NT2/D1 (cell line): ENCODE measurements at regions not wholly inside any gene's neighbourhood (a gene's known extent, or its start where the extent isn't known, plus 50 kb on each side); places are given as distances from the start of the nearest gene placed in this dataset.

Source experiments
- DNase-seq: peaks from one replicate; pipeline ENCODE4 v3.0.0-alpha.2; 2011; ENCODE audit warnings: low read depth, low spot score
- H3K27me3 ChIP-seq: 2 replicates; pipeline ENCODE4 v1.6.0; 2011; ENCODE audit warnings: mild to moderate bottlenecking; ENCODE audit not compliant: insufficient read length, insufficient read depth
- H3K36me3 ChIP-seq: 2 replicates; pipeline ENCODE4 v1.6.1; 2011; ENCODE audit warnings: mild to moderate bottlenecking, low read length, mixed read lengths; ENCODE audit not compliant: insufficient read depth, insufficient read length
- H3K4me1 ChIP-seq: 2 replicates; pipeline ENCODE4 v1.5.1; 2011; ENCODE audit not compliant: insufficient read depth, insufficient read length
- H3K4me3 ChIP-seq: 2 replicates; pipeline ENCODE4 v1.5.1; 2011; ENCODE audit warnings: low read depth; ENCODE audit not compliant: insufficient read length
- H3K9ac ChIP-seq: 2 replicates; pipeline ENCODE4 v1.6.0; 2011; ENCODE audit warnings: low read depth; ENCODE audit not compliant: insufficient read length
- H3K9me3 ChIP-seq: 2 replicates; pipeline ENCODE4 v1.5.1; 2011; ENCODE audit warnings: mild to moderate bottlenecking, low read length; ENCODE audit not compliant: insufficient read depth
- SUZ12 ChIP-seq: IDR thresholded peaks from 2 replicates; pipeline ENCODE4 v1.6.1; 2011; ENCODE audit not compliant: insufficient read length, insufficient read depth; ENCODE audit errors: extremely low read depth
- YY1 ChIP-seq: IDR thresholded peaks from 2 replicates; pipeline ENCODE4 v1.6.1; 2011; ENCODE audit not compliant: insufficient read length, insufficient read depth
- ZNF274 ChIP-seq: IDR thresholded peaks from 2 replicates; pipeline ENCODE4 v1.6.1; 2011; ENCODE audit warnings: mild to moderate bottlenecking, low read depth, low read length

- H3K4me3 ChIP-seq, result no peak overlapping the region
- H3K9me3 ChIP-seq, result no peaks in the 10 kb centered on the region
- H3K27me3 ChIP-seq, result no peaks in the 10 kb centered on the region
- H3K9ac ChIP-seq, result no peak overlapping the region
- H3K36me3 ChIP-seq, result no peaks in the 10 kb centered on the region
- no peak for TF ChIP-seq SUZ12
- no peak for TF ChIP-seq YY1
- no peak for TF ChIP-seq ZNF274
- no peaks in the 10 kb centered on the region for H3K4me1 ChIP-seq
- DNase-seq, result no peak
These were observed 285.1 kb upstream of the CDH6 start for GRCh38 chr5:30908356-30908755.

DNA sequence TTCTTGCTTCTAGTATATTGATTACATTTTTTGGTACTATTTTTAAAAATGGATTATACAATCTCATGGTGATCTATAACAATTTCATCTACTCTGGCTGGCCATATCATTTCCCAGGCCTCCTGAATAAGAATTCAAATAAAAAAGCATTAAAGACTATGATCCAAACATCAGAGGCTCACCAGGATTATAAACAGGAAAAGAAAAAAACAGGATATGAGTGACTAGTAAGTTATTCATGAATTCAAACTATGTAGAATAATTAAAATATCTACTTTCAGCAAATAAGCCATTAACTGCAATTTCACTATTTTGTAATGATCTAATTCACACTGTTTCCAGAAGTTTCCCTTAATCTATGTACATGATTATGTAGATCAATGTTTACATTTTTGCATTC, 293.1 kb upstream of the CDH6 start:
- no peak overlapping the region for H3K9ac ChIP-seq
- no peak overlapping the region for H3K4me3 ChIP-seq
- no peaks in the 10 kb centered on the region for H3K4me1 ChIP-seq
- TF ChIP-seq YY1 (no peak), SUZ12 (no peak), ZNF274 (no peak)
- DNase-seq, result no peak
- H3K36me3 ChIP-seq, result no peaks in the 10 kb centered on the region
- no peaks in the 10 kb centered on the region for H3K9me3 ChIP-seq
- H3K27me3 ChIP-seq, result no peaks in the 10 kb centered on the region

- Histone ChIP-seq H3K36me3 (no peaks in the 10 kb centered on the region), H3K9ac (no peak overlapping the region), H3K4me1 (no peaks in the 10 kb centered on the region), H3K9me3 (no peaks in the 10 kb centered on the region), H3K4me3 (no peak overlapping the region), H3K27me3 (no peaks in the 10 kb centered on the region)
- DNase-seq, result no peak
- no peak for TF ChIP-seq ZNF274
- TF ChIP-seq YY1, result no peak
- no peak for TF ChIP-seq SUZ12
These were observed 298.7 kb upstream of the CDH6 start for GRCh38 chr5:30894811-30895210.

DNA sequence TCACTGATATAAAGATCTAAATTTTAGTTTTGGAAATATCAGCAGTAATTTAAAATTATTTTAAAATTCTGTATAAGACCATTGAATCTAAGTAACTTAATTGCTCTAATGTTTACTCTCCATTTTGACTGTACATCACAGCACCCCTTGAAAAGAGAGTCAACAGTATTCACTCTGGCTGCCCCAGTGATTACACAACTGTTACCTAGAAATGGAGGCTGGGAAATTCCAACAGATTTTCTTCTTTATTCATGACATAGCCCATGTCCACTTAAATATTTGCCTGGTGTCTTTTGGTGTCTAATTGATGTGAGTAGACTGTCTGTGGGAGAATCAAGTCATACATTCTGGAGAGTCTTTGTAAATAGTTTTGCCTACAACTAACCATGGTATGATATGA, 301.8 kb upstream of the CDH6 start:
- H3K27me3 ChIP-seq, result no peaks in the 10 kb centered on the region
- H3K9me3 ChIP-seq, result no peaks in the 10 kb centered on the region
- no peak overlapping the region for H3K4me3 ChIP-seq
- H3K9ac ChIP-seq, result no peak overlapping the region
- DNase-seq, result no peak
- H3K4me1 ChIP-seq, result no peaks in the 10 kb centered on the region
- TF ChIP-seq SUZ12, result no peak
- no peak for TF ChIP-seq ZNF274
- no peak for TF ChIP-seq YY1
- H3K36me3 ChIP-seq, result no peaks in the 10 kb centered on the region

GRCh38 chr5:30890377-30890776, 303.1 kb upstream of the CDH6 start:
- DNase-seq, result no peak

GRCh38 chr5:30880514-30880913, 313.0 kb upstream of the CDH6 start:
- no peak overlapping the region for H3K9ac ChIP-seq
- H3K36me3 ChIP-seq, result no peaks in the 10 kb centered on the region
- H3K4me3 ChIP-seq, result no peak overlapping the region
- no peaks in the 10 kb centered on the region for H3K4me1 ChIP-seq
- H3K27me3 ChIP-seq, result no peaks in the 10 kb centered on the region
- no peak for DNase-seq
- no peaks in the 10 kb centered on the region for H3K9me3 ChIP-seq
- TF ChIP-seq ZNF274 (no peak), SUZ12 (no peak)

More at GRCh38 chr5:30890377-30890776, 303.1 kb upstream of the CDH6 start:
- no peak overlapping the region for H3K4me3 ChIP-seq
- no peaks in the 10 kb centered on the region for H3K4me1 ChIP-seq
- TF ChIP-seq SUZ12 (no peak), YY1 (no peak), ZNF274 (no peak)
- H3K9me3 ChIP-seq, result no peaks in the 10 kb centered on the region
- no peak overlapping the region for H3K9ac ChIP-seq
- H3K36me3 ChIP-seq, result no peaks in the 10 kb centered on the region
- H3K27me3 ChIP-seq, result no peaks in the 10 kb centered on the region

DNA sequence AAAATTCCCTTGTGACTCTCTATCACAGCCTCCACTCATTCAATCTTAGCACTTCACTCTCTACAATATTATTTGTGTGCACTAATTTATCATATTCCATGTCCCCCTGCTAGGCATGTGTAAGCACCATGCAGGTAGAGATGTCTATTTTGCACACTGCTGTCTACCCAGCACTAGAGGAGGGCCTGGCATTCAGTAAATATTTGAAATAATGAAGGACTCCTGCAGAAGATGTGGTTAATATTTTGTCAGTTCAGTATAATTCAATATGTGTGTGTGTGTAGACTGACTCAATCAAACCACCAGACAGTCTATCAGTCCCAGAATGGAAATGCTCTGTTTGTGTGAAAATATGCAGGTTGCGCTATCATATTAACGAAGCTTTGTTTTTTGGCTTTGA, 313.6 kb upstream of the CDH6 start:
- H3K9ac ChIP-seq, result no peak overlapping the region
- H3K36me3 ChIP-seq, result no peaks in the 10 kb centered on the region
- no peak for DNase-seq
- H3K4me3 ChIP-seq, result no peak overlapping the region
- H3K4me1 ChIP-seq, result no peaks in the 10 kb centered on the region
- no peaks in the 10 kb centered on the region for H3K9me3 ChIP-seq
- no peaks in the 10 kb centered on the region for H3K27me3 ChIP-seq
- no peak for TF ChIP-seq YY1
- TF ChIP-seq SUZ12, result no peak
- no peak for TF ChIP-seq ZNF274

GRCh38 chr5:30878746-30879145, 314.7 kb upstream of the CDH6 start:
- no peaks in the 10 kb centered on the region for H3K4me1 ChIP-seq
- no peak overlapping the region for H3K9ac ChIP-seq
- H3K27me3 ChIP-seq, result no peaks in the 10 kb centered on the region
- DNase-seq, result no peak
- TF ChIP-seq ZNF274 (no peak), SUZ12 (no peak), YY1 (no peak)
- H3K36me3 ChIP-seq, result no peaks in the 10 kb centered on the region
- no peaks in the 10 kb centered on the region for H3K9me3 ChIP-seq
- no peak overlapping the region for H3K4me3 ChIP-seq
